Testis (tissue), 2 donors: ENCODE measurements at regions not wholly inside any gene's neighbourhood (a gene's known extent, or its start where the extent isn't known, plus 50 kb on each side); places are given as distances from the start of the nearest gene placed in this dataset.

ENCODE experiments used
- CTCF ChIP-seq, 3 experiments: fragments of 450-650 bp in 2 of 3; fragments of 200-600 bp in 1 of 3; sonication (generic) in 1 of 3; IDR thresholded peaks; one replicate each; pipeline ENCODE4 v1.5.1; 2016 to 2019; ENCODE audit warnings: antibody characterized with exemption in 3 of 3, mild to moderate bottlenecking in 2 of 3, moderate library complexity in 1 of 3
- POLR2A ChIP-seq: fragments of 450-650 bp; IDR thresholded peaks from one replicate; pipeline ENCODE4 v1.6.1; 2017; ENCODE audit warnings: antibody characterized with exemption, mild to moderate bottlenecking, moderate library complexity

- TF ChIP-seq CTCF (IDR thresholded peaks at IDR 0.05) = no peak
- no peak for TF ChIP-seq POLR2A
Observed at GRCh38 chr2:61640406-61640805, 102.2 kb upstream of the XPO1 start.
